Testis (tissue), 2 donors: ENCODE measurements at regions not wholly inside any gene's neighbourhood (a gene's known extent, or its start where the extent isn't known, plus 50 kb on each side); places are given as distances from the start of the nearest gene placed in this dataset.

Source experiments
- DNase-seq: peaks from one replicate; pipeline ENCODE4 v3.0.0-alpha.2; 2019
- H3K27ac ChIP-seq, 2 donors: fragments of 200-600 bp; sonication (generic); one replicate each; pipeline ENCODE4 v1.5.1; 2019
- H3K27me3 ChIP-seq: fragments of 200-600 bp; sonication (generic); one replicate; pipeline ENCODE4 v1.5.1; 2019
- H3K36me3 ChIP-seq: fragments of 200-600 bp; sonication (generic); one replicate; pipeline ENCODE4 v1.5.1; 2017; ENCODE audit warnings: low read depth; ENCODE audit errors: missing control alignments
- H3K4me1 ChIP-seq: fragments of 200-600 bp; sonication (generic); one replicate; pipeline ENCODE4 v1.5.1; 2019
- H3K4me3 ChIP-seq, 2 donors: fragments of 200-600 bp; sonication (generic); one replicate each; pipeline ENCODE4 v1.5.1; 2017 to 2019
- H3K9me3 ChIP-seq: fragments of 200-600 bp; sonication (generic); one replicate; pipeline ENCODE4 v1.5.1; 2017
- CTCF ChIP-seq, 3 experiments: fragments of 450-650 bp in 2 of 3; fragments of 200-600 bp in 1 of 3; sonication (generic) in 1 of 3; IDR thresholded peaks; one replicate each; pipeline ENCODE4 v1.5.1; 2016 to 2019; ENCODE audit warnings: antibody characterized with exemption in 3 of 3, mild to moderate bottlenecking in 2 of 3, moderate library complexity in 1 of 3
- POLR2A ChIP-seq: fragments of 450-650 bp; IDR thresholded peaks from one replicate; pipeline ENCODE4 v1.6.1; 2017; ENCODE audit warnings: antibody characterized with exemption, mild to moderate bottlenecking, moderate library complexity
- WGBS, 2 donors: methylation state at CpG; one replicate each; pipeline ENCODE4 v1.1.5; 2018; 5-methylcytosine and 5-hydroxymethylcytosine counted together
- intact Hi-C: fragments of 100-400 bp; cut with DNase I; formaldehyde crosslinking; loops from one replicate; pipeline ENCODE4 v1.15.1; 2023; ENCODE audit warnings: low total_unique reads

- Histone ChIP-seq H3K36me3 (no peaks in the 10 kb centered on the region), H3K4me1 (peaks cover 53% of the 10 kb centered on the region), H3K27me3 (no peaks in the 10 kb centered on the region), H3K4me3 (no peak overlapping the region), H3K9me3 (no peaks in the 10 kb centered on the region), H3K27ac (no peak overlapping the region)
- DNase-seq: no peak
- intact Hi-C loops: no loop called here
- 93 to 99% methylated on average over 10 of the region's 10 CpGs for WGBS, 2 donors
- TF ChIP-seq POLR2A (no peak), CTCF (IDR thresholded peaks at IDR 0.05) (no peak)
These were observed 87.9 kb downstream of the GLI2 start for GRCh38 chr2:120823551-120823950.

- Histone ChIP-seq H3K36me3 (no peaks in the 10 kb centered on the region), H3K4me1 (peaks cover 46% of the 10 kb centered on the region), H3K27ac (no peak overlapping the region), H3K27me3 (no peaks in the 10 kb centered on the region), H3K4me3 (no peak overlapping the region), H3K9me3 (no peaks in the 10 kb centered on the region)
- no peak for DNase-seq
- no peak for TF ChIP-seq POLR2A
- WGBS, 2 donors: 80 to 89% methylated on average over 8 of the region's 8 CpGs
- intact Hi-C loops: no loop called here
These were observed 88.6 kb downstream of the GLI2 start for GRCh38 chr2:120824246-120824645.

GRCh38 chr2:120825370-120826259 is 89.9 kb downstream of the GLI2 start:
- WGBS, 2 donors: 57 to 72% methylated on average over 4 to 13 of the region's 13 CpGs
- Histone ChIP-seq H3K4me1 (peaks cover 39% of the 10 kb centered on the region), H3K27me3 (no peaks in the 10 kb centered on the region), H3K27ac (no peak overlapping the region), H3K4me3 (no peak overlapping the region), H3K9me3 (no peaks in the 10 kb centered on the region), H3K36me3 (no peaks in the 10 kb centered on the region)
- intact Hi-C loops: no loop called here
- peak; percentile 58 for DNase-seq
- TF ChIP-seq POLR2A (no peak), CTCF (IDR thresholded peaks at IDR 0.05) (no peak)

GRCh38 chr2:120826260-120826648 is 90.6 kb downstream of the GLI2 start:
- H3K27ac ChIP-seq: no peak overlapping the region
- H3K9me3 ChIP-seq: no peaks in the 10 kb centered on the region
- no peak overlapping the region for H3K4me3 ChIP-seq
- intact Hi-C loops: no loop called here
- no peaks in the 10 kb centered on the region for H3K36me3 ChIP-seq
- H3K4me1 ChIP-seq: peaks cover 39% of the 10 kb centered on the region
- no peak for DNase-seq
- H3K27me3 ChIP-seq: no peaks in the 10 kb centered on the region
- TF ChIP-seq CTCF (IDR thresholded peaks at IDR 0.05) (no peak), POLR2A (no peak)
- 48 to 71% methylated on average over 10 of the region's 10 CpGs for WGBS, 2 donors

GRCh38 chr2:120826716-120827410 is 91.2 kb downstream of the GLI2 start:
- no peak for DNase-seq
- H3K4me1 ChIP-seq: peaks cover 35% of the 10 kb centered on the region
- intact Hi-C loops: no loop called here
- no peak overlapping the region for H3K4me3 ChIP-seq
- WGBS, 2 donors: 73 to 86% methylated on average over 18 of the region's 18 CpGs
- H3K27ac ChIP-seq: no peak overlapping the region
- H3K36me3 ChIP-seq: no peaks in the 10 kb centered on the region
- no peaks in the 10 kb centered on the region for H3K27me3 ChIP-seq
- TF ChIP-seq CTCF (IDR thresholded peaks at IDR 0.05) (no peak), POLR2A (no peak)
- H3K9me3 ChIP-seq: no peaks in the 10 kb centered on the region
